ENCODE measurements at regions not wholly inside any gene's neighbourhood (a gene's known extent, or its start where the extent isn't known, plus 50 kb on each side); places are given as distances from the start of the nearest gene placed in this dataset.

DNA sequence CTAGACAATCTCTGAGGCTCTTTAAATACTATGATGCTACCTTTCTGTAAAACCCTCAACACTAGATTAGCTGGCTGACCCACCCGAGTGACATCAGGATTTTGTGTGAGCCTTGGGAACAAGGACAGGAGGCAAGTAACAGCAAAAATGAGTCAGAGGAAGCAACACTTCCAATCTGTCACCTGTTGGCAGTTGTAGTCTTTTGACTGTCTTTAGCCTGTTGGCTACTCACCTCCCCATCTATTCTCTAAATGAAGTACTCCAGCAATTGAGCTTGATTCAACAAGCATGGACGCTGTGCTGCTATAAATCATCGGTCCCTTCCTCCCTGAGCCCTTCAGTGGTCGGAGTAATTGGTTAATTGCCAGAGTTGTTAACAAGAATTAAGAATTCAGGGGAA, 898.7 kb downstream of the BCL11A start:
- no peak for DNase-seq (ENCODE audit: low read depth in 2 of 3, low spot score in 2 of 3)

GRCh38 chr2:59653164-59653563, 900.3 kb downstream of the BCL11A start:
- no peak for DNase-seq (ENCODE audit: low read depth in 2 of 3, low spot score in 2 of 3)

DNA sequence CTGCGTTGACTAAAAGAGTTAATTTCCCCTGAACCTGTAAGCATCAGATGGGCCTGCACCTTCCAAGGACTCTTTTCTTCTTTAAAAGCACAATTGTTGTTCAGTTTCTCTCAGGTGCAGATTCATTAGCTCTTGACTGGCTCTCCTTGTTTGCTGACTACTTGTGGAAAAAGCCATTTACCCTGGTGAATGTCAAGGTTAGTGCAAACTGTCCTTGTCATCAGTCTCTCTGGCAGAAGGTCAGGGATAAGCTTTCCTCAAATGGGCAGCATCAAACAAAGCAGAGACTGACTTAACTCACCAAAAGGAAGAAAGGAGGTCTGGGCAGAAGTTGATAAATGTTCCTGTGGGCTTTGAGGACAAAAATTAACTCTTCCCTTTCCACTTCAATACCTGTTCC, 922.7 kb downstream of the BCL11A start:
- no peak for DNase-seq (ENCODE audit: low read depth in 2 of 3, low spot score in 2 of 3)

GRCh38 chr2:59627599-59627998, 925.9 kb downstream of the BCL11A start:
- DNase-seq (ENCODE audit: low read depth in 2 of 3, low spot score in 2 of 3) = no peak

DNA sequence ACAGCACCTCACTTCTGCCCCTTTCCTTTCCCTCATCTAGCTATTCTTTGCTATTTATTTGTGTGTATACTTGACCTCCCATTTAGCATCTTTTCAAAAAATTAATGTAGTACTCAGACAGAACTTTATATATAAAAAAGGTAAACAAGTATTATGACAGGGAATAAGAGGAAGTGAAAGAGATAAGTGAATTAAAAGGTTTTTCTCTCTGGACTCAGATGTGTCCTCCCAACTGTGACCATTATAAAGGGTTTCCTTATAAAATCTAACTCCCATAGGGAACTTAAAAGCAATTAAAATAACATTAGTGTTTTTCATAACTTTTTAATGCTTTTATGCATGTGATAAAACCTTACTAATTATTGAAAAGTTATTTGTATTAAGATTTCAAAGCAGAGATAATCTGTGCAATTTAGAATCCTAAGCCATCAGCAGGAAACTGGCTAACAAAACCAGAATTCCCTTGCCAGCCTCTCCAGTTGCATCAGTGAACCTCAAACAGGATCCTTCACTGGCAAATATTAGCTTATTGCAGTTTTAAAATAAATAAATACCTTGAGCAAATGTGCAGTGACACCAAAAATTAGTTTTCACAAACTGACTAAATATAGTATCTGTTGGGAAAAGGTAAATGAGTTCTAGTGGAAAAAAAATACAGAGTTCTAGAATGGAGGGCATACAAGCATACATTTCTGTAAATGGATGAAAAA, 930.7 kb downstream of the BCL11A start:
- no peak for DNase-seq (ENCODE audit: low read depth in 2 of 3, low spot score in 2 of 3)

GRCh38 chr2:59604123-59604522, 949.3 kb downstream of the BCL11A start:
- no peak for DNase-seq (ENCODE audit: low read depth in 2 of 3, low spot score in 2 of 3)

- peak in 2 of 3 donors; percentile 19 to 65 for DNase-seq (ENCODE audit: low read depth in 2 of 3, low spot score in 2 of 3)
Observed at GRCh38 chr2:59594671-59595222, 958.7 kb downstream of the BCL11A start.

DNA sequence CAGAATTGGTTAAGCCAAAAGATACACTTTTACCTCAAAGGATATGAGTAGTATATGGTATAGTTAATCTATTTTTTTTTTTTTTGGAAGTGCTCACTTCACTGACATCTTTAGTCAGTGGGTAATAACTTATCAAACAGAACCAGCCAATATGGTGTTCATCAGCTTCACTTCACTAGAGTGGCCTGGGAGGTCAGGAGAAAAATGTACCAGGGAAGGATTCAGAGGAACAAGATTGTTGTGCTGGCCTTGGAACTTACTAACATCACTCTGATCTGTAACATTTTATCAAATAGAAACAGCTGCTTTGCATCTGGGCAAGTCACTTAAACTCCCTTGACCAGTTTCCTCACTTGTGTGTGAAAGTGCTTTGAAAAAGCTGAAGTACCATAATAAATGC, 962.7 kb downstream of the BCL11A start:
- peak in 1 of 3 donors; percentile 3 for DNase-seq (ENCODE audit: low read depth in 2 of 3, low spot score in 2 of 3)

GRCh38 chr2:59589881-59590280, 963.6 kb downstream of the BCL11A start:
- DNase-seq (ENCODE audit: low read depth in 2 of 3, low spot score in 2 of 3) = no peak

DNA sequence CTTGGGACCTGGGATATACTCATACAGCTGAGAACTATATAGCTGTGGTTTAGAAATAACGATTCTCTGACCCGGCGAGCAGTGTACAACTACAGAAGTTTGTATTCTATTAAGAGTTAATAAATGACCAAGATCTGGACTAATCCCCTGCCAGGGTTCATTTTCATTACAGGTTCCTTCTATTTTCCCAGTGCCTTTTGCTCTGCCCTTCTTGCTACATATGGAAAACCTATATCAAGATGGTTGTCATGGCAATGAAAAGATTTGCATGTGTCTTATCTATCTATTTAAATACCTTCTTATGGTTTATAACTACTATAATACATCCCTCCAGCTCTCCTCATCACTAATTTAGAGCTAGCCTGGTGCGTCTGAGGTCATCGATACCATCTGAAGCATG, 965.2 kb downstream of the BCL11A start:
- no peak for DNase-seq (ENCODE audit: low read depth in 2 of 3, low spot score in 2 of 3)

DNA sequence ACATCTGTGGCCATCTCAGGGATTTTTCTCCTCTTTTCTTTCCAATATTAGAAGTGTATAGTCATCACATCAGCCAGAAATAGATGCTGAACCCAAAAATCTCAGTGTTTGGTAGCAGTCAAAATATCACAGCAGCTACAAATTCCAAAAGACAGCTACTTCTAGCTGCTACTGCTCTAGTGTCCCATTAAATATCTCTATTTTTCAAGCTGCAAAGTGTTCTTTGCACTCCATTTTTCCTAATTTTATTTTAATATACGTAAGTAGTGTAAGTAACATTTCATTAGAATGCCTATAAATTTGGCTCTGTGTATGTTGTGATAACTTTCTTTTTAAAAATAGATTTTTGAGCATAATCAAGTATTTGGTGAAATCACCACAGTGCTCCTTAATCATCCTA, 967.3 kb downstream of the BCL11A start:
- DNase-seq (ENCODE audit: low read depth in 2 of 3, low spot score in 2 of 3) = no peak

- no peak for DNase-seq (ENCODE audit: low read depth in 2 of 3, low spot score in 2 of 3)
Observed at GRCh38 chr2:59585655-59586054, 967.8 kb downstream of the BCL11A start.

GRCh38 chr2:59584958-59585357, 968.5 kb downstream of the BCL11A start:
- peak in 2 of 3 donors; percentile 26 to 63 for DNase-seq (ENCODE audit: low read depth in 2 of 3, low spot score in 2 of 3)

GRCh38 chr2:59583173-59583765, 970.2 kb downstream of the BCL11A start:
- no peak for DNase-seq (ENCODE audit: low read depth in 2 of 3, low spot score in 2 of 3)

DNA sequence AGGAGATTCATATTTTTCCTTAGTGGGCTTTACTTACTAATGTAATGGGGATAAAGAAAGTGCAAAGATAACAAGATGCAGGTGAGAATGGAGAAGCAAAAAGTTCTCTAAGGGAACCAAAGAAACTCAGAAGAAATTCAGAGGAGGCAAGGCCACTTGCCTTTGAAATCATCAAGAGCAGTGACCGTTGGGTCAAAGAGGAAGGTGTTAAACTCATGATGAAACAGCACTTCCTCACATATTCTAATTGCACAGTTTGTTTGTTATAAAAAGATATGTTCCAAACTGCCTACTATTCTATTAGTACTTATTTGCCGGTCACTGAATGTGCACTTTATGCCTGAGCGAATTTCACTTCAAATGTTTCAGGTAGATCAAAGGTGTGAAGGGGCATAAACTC, 975.1 kb downstream of the BCL11A start:
- DNase-seq (ENCODE audit: low read depth in 2 of 3, low spot score in 2 of 3) = no peak

GRCh38 chr2:59575191-59575590, 978.3 kb downstream of the BCL11A start:
- peak in 1 of 3 donors; percentile 59 for DNase-seq (ENCODE audit: low read depth in 2 of 3, low spot score in 2 of 3)

- no peak for DNase-seq (ENCODE audit: low read depth in 2 of 3, low spot score in 2 of 3)
Observed at GRCh38 chr2:59572227-59572626, 981.2 kb downstream of the BCL11A start.

GRCh38 chr2:59570818-59571217, 982.6 kb downstream of the BCL11A start:
- no peak for DNase-seq (ENCODE audit: low read depth in 2 of 3, low spot score in 2 of 3)

DNA sequence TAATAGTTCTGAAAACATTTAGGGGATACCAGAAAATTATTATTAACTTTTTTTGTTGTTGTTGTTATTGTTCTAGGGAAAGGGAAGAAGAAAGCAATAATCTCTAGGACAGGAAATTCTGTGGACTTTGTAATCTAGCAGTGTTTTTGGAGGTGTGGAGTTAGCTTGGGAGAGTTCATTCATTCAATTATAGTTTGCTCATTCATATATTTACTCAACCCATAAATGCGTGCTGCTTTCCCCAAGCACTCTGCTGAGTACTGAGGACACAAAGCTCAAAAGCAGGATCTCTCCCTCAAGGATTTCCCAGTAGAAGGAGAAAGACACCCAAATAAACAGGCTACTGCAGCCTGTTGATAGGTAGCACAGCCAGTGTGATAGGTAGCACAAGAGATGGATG, 984.3 kb downstream of the BCL11A start:
- no peak for DNase-seq (ENCODE audit: low read depth in 2 of 3, low spot score in 2 of 3)

GRCh38 chr2:59568461-59568860, 985.0 kb downstream of the BCL11A start:
- no peak for DNase-seq (ENCODE audit: low read depth in 2 of 3, low spot score in 2 of 3)

GRCh38 chr2:59567151-59567550, 986.3 kb downstream of the BCL11A start:
- DNase-seq (ENCODE audit: low read depth in 2 of 3, low spot score in 2 of 3) = no peak

DNA sequence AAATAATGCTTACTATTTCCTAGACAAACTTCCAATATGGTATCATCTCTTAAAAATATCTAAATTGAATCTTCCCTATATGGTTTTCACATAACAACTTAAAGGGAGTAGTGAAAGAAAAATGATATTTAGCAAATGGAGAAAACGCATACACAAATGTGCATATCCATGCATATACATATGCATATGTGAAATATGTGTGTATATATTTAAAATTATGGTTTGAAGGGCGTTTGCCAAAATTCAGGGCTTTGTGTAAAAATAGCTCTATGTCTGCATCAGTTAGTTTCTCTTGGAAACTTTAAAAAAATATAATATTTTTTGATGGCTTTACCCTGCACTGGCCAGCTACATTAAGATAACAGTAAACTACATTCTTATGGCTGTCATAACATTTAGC, 986.7 kb downstream of the BCL11A start:
- DNase-seq (ENCODE audit: low read depth in 2 of 3, low spot score in 2 of 3) = no peak
